ENCODE measurements at regions not wholly inside any gene's neighbourhood (a gene's known extent, or its start where the extent isn't known, plus 50 kb on each side); places are given as distances from the start of the nearest gene placed in this dataset.

GRCh38 chr3:159830523-159831154 lies 158.0 kb upstream of the IL12A start:
- no peaks in the 10 kb centered on the region for H3K27me3 ChIP-seq (replicated peaks; ENCODE audit: control insufficient read depth, insufficient read depth, low read length)
- no peaks in the 10 kb centered on the region for H3K9me3 ChIP-seq
- no TSS peak for BruUV-seq (replicated peaks)
- H3K4me3 ChIP-seq (ENCODE audit: low read depth, low read length) = no peak overlapping the region
- CTCF ChIA-PET = no interaction called here
- H3K4me3 Mint-ChIP-seq (ENCODE audit: unreplicated experiment) = no peak overlapping the region
- 0 out of 2 replicates have a peak, but pooled peaks cover 4% of the 10 kb centered on the region for H3K4me1 ChIP-seq
- POLR2A ChIA-PET = no interaction called here
- H3K27me3 Mint-ChIP-seq (ENCODE audit: insufficient read depth, unreplicated experiment) = no peaks in the 10 kb centered on the region
- no peaks in the 10 kb centered on the region for H3K36me3 ChIP-seq (ENCODE audit: control insufficient read depth, insufficient read depth, low read length)
- H3K27ac Mint-ChIP-seq (ENCODE audit: unreplicated experiment) = no peak overlapping the region
- H3K36me3 Mint-ChIP-seq (ENCODE audit: insufficient read depth, unreplicated experiment) = no peaks in the 10 kb centered on the region
- H3K9me3 Mint-ChIP-seq (ENCODE audit: unreplicated experiment) = no peaks in the 10 kb centered on the region
- DNase-seq = no peak
- TF ChIP-seq, protein P1, sequence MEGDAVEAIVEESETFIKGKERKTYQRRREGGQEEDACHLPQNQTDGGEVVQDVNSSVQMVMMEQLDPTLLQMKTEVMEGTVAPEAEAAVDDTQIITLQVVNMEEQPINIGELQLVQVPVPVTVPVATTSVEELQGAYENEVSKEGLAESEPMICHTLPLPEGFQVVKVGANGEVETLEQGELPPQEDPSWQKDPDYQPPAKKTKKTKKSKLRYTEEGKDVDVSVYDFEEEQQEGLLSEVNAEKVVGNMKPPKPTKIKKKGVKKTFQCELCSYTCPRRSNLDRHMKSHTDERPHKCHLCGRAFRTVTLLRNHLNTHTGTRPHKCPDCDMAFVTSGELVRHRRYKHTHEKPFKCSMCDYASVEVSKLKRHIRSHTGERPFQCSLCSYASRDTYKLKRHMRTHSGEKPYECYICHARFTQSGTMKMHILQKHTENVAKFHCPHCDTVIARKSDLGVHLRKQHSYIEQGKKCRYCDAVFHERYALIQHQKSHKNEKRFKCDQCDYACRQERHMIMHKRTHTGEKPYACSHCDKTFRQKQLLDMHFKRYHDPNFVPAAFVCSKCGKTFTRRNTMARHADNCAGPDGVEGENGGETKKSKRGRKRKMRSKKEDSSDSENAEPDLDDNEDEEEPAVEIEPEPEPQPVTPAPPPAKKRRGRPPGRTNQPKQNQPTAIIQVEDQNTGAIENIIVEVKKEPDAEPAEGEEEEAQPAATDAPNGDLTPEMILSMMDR (IDR thresholded peaks at IDR 0.05; ENCODE audit: insufficient read depth in 1 of 2, low read depth in 1 of 2, low read length in 1 of 2, severe bottlenecking in 1 of 2, unreplicated experiment in 1 of 2) = no peak
- H3K4me1 Mint-ChIP-seq (ENCODE audit: low read depth, unreplicated experiment) = no peaks in the 10 kb centered on the region
- intact Hi-C loops (cut with micrococcal nuclease; ENCODE audit: unreplicated experiment) = no loop called here

- Mint-ChIP-seq H3K27ac (ENCODE audit: unreplicated experiment) (no peak overlapping the region), H3K36me3 (ENCODE audit: insufficient read depth, unreplicated experiment) (no peaks in the 10 kb centered on the region), H3K4me1 (ENCODE audit: low read depth, unreplicated experiment) (no peaks in the 10 kb centered on the region), H3K27me3 (ENCODE audit: insufficient read depth, unreplicated experiment) (no peaks in the 10 kb centered on the region), H3K9me3 (ENCODE audit: unreplicated experiment) (no peaks in the 10 kb centered on the region), H3K4me3 (ENCODE audit: unreplicated experiment) (no peak overlapping the region)
- H3K27me3 ChIP-seq (replicated peaks; ENCODE audit: control insufficient read depth, insufficient read depth, low read length) = no peaks in the 10 kb centered on the region
- CTCF ChIA-PET = no interaction called here
- no TSS peak for BruUV-seq (replicated peaks)
- POLR2A ChIA-PET = no interaction called here
- H3K4me3 ChIP-seq (ENCODE audit: low read depth, low read length) = no peak overlapping the region
- H3K4me1 ChIP-seq = 0 out of 2 replicates have a peak, but pooled peaks cover 4% of the 10 kb centered on the region
- TF ChIP-seq, protein P1 (IDR thresholded peaks at IDR 0.05; ENCODE audit: insufficient read depth in 1 of 2, low read depth in 1 of 2, low read length in 1 of 2, severe bottlenecking in 1 of 2, unreplicated experiment in 1 of 2) = no peak
- H3K36me3 ChIP-seq (ENCODE audit: control insufficient read depth, insufficient read depth, low read length) = no peaks in the 10 kb centered on the region
- intact Hi-C loops (cut with micrococcal nuclease; ENCODE audit: unreplicated experiment) = no loop called here
- no peaks in the 10 kb centered on the region for H3K9me3 ChIP-seq
- DNase-seq = no peak
Measured at GRCh38 chr3:159831466-159831865, 157.2 kb upstream of the IL12A start.

GRCh38 chr3:159832024-159832423 lies 156.6 kb upstream of the IL12A start:
- BruUV-seq (replicated peaks) = no TSS peak
- H3K4me3 ChIP-seq (ENCODE audit: low read depth, low read length) = no peak overlapping the region
- peaks cover 4% of the 10 kb centered on the region; the same call in 1 of the 2 replicates for H3K4me1 ChIP-seq
- Mint-ChIP-seq H3K4me3 (ENCODE audit: unreplicated experiment) (no peak overlapping the region), H3K9me3 (ENCODE audit: unreplicated experiment) (no peaks in the 10 kb centered on the region), H3K27me3 (ENCODE audit: insufficient read depth, unreplicated experiment) (no peaks in the 10 kb centered on the region), H3K36me3 (ENCODE audit: insufficient read depth, unreplicated experiment) (no peaks in the 10 kb centered on the region), H3K4me1 (ENCODE audit: low read depth, unreplicated experiment) (no peaks in the 10 kb centered on the region), H3K27ac (ENCODE audit: unreplicated experiment) (no peak overlapping the region)
- ChIA-PET POLR2A (no interaction called here), CTCF (no interaction called here)
- H3K9me3 ChIP-seq = no peaks in the 10 kb centered on the region
- TF ChIP-seq, protein P1 (IDR thresholded peaks at IDR 0.05; ENCODE audit: insufficient read depth in 1 of 2, low read depth in 1 of 2, low read length in 1 of 2, severe bottlenecking in 1 of 2, unreplicated experiment in 1 of 2) = no peak
- H3K36me3 ChIP-seq (ENCODE audit: control insufficient read depth, insufficient read depth, low read length) = no peaks in the 10 kb centered on the region
- intact Hi-C loops (cut with micrococcal nuclease; ENCODE audit: unreplicated experiment) = no loop called here
- DNase-seq = no peak
- no peaks in the 10 kb centered on the region for H3K27me3 ChIP-seq (replicated peaks; ENCODE audit: control insufficient read depth, insufficient read depth, low read length)
